HL-60 (cell line): ENCODE measurements at regions not wholly inside any gene's neighbourhood (a gene's known extent, or its start where the extent isn't known, plus 50 kb on each side); places are given as distances from the start of the nearest gene placed in this dataset.

ENCODE experiments used
- DNase-seq, 2 experiments: peaks; one replicate each; pipeline ENCODE4 v3.0.0-alpha.2; 2010 to 2020; ENCODE audit warnings: low read depth in 1 of 2, low spot score in 1 of 2
- H3K27ac ChIP-seq: fragments of 250-450 bp; sonication (Bioruptor Pico); replicated peaks from 2 replicates; pipeline ENCODE4 v1.5.1; 2020; ENCODE audit warnings: mild to moderate bottlenecking, moderate library complexity
- H3K27me3 ChIP-seq: fragments of 250-450 bp; sonication (Bioruptor Pico); 2 replicates; pipeline ENCODE4 v1.5.1; 2021; ENCODE audit warnings: mild to moderate bottlenecking, moderate library complexity; ENCODE audit not compliant: insufficient read depth, poor library complexity, severe bottlenecking
- H3K4me3 ChIP-seq: replicated peaks from 2 replicates; pipeline ENCODE4 v1.5.1; 2011; ENCODE audit warnings: mild to moderate bottlenecking, control low read depth, low read length; ENCODE audit not compliant: insufficient read depth
- CTCF ChIP-seq: IDR thresholded peaks from one replicate; pipeline ENCODE4 v1.5.1; 2011; ENCODE audit warnings: low read length, control low read depth, inconsistent platforms; ENCODE audit not compliant: insufficient read depth
- GABPA ChIP-seq: IDR thresholded peaks from 2 replicates; pipeline ENCODE4 v1.6.1; 2012; ENCODE audit warnings: low read depth
- POLR2AphosphoS5 ChIP-seq: IDR thresholded peaks from 2 replicates; pipeline ENCODE4 v1.6.1; 2012; ENCODE audit warnings: low read depth
- REST ChIP-seq: IDR thresholded peaks from 2 replicates; pipeline ENCODE4 v1.6.1; 2012; ENCODE audit warnings: low read depth; ENCODE audit not compliant: insufficient replicate concordance
- SPI1 ChIP-seq: IDR thresholded peaks from 2 replicates; pipeline ENCODE4 v1.6.1; 2012; ENCODE audit warnings: low read depth, mild to moderate bottlenecking, borderline replicate concordance

GRCh38 chr7:35480806-35481205, 214.1 kb downstream of the HERPUD2 start:
- no peak for DNase-seq
- no peak overlapping the region for H3K4me3 ChIP-seq
- TF ChIP-seq SPI1 (no peak), REST (no peak), GABPA (no peak), CTCF (no peak), POLR2AphosphoS5 (no peak)
- H3K27ac ChIP-seq, result no peak overlapping the region
- H3K27me3 ChIP-seq, result peaks cover 3% of the 10 kb centered on the region

GRCh38 chr7:35477609-35478008, 217.3 kb downstream of the HERPUD2 start:
- Histone ChIP-seq H3K27me3 (peaks cover 3% of the 10 kb centered on the region), H3K27ac (no peak overlapping the region), H3K4me3 (no peak overlapping the region)
- no peak for TF ChIP-seq SPI1
- no peak for TF ChIP-seq REST
- TF ChIP-seq GABPA, result no peak
- TF ChIP-seq POLR2AphosphoS5, result no peak
- TF ChIP-seq CTCF, result no peak
- no peak for DNase-seq

- H3K27me3 ChIP-seq, result peaks cover 3% of the 10 kb centered on the region
- no peak overlapping the region for H3K27ac ChIP-seq
- H3K4me3 ChIP-seq, result no peak overlapping the region
- TF ChIP-seq SPI1, result no peak
- DNase-seq, result no peak
These were observed 220.2 kb upstream of the TBX20 start for GRCh38 chr7:35474100-35474499.

- TF ChIP-seq REST, result no peak
- H3K27ac ChIP-seq, result no peak overlapping the region
- DNase-seq, result no peak
- no peak overlapping the region for H3K4me3 ChIP-seq
- H3K27me3 ChIP-seq, result no peaks in the 10 kb centered on the region
These were observed 214.7 kb upstream of the TBX20 start for GRCh38 chr7:35468606-35469005.
